Liver (tissue), 3 donors: ENCODE measurements at regions not wholly inside any gene's neighbourhood (a gene's known extent, or its start where the extent isn't known, plus 50 kb on each side); places are given as distances from the start of the nearest gene placed in this dataset.

ENCODE experiments used
- CTCF ChIP-seq: fragments of 150-350 bp; IDR thresholded peaks from 2 replicates; pipeline ENCODE4 v1.5.1; 2017; ENCODE audit warnings: improper control_type of control experiment, low read depth, low read length; ENCODE audit not compliant: missing input control
- RAD21 ChIP-seq, 2 donors: IDR thresholded peaks; 2 replicates each; pipeline ENCODE4 v1.6.1; 2016; ENCODE audit warnings: antibody characterized with exemption in 2 of 2, mild to moderate bottlenecking in 2 of 2
- REST ChIP-seq: IDR thresholded peaks from 2 replicates; pipeline ENCODE4 v1.6.1; 2016; ENCODE audit warnings: antibody characterized with exemption, mild to moderate bottlenecking
- SP1 ChIP-seq: IDR thresholded peaks from 2 replicates; pipeline ENCODE4 v1.6.1; 2018; ENCODE audit warnings: antibody characterized with exemption, mild to moderate bottlenecking
- donor health status: healthy.
- donor health status: healthy.

DNA sequence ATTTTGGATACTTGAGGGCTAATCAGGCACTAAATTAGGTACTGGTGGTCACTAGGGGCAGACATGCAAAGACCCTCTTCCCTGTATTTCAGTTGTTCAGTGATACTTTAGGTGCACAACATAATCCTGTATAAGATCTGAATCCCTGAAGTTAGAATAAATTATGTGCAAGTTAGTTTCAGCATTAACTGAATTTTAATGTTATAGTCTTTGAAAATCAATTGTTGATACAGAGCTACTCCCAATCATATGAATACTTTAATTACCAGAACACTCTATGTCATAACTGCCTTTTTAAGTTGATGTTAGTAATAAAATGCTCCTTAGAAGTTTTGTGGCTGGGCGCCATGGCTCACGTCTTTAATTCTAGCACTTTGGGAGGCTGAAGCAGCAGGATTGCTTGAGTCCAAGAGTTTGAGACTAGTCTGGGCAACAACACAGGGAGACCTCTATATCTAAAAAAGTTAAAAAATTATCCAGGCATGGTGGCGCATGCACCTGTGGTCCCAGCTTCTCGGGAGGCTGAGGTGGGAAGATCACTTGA is 87.1 kb upstream of the SKAP2 start:
- TF ChIP-seq CTCF, result no peak
- TF ChIP-seq SP1, result no peak
- TF ChIP-seq REST, result no peak
- no peak for TF ChIP-seq RAD21 (IDR thresholded peaks at IDR 0.05)
